GM23338 (cell line): ENCODE measurements at regions not wholly inside any gene's neighbourhood (a gene's known extent, or its start where the extent isn't known, plus 50 kb on each side); places are given as distances from the start of the nearest gene placed in this dataset.

ENCODE experiments used
- CREB1 ChIP-seq: fragments of 250-450 bp; sonication (Bioruptor Pico); IDR thresholded peaks from 2 replicates; pipeline ENCODE4 v1.5.0; 2020; ENCODE audit warnings: low read depth, mild to moderate bottlenecking, moderate library complexity
- CTCF ChIP-seq, 2 experiments: fragments of 200-600 bp in 1 of 2; sonication (generic) in 1 of 2; conservative IDR thresholded peaks; 2 replicates each; pipeline versions ENCODE4 v1.5.1 to v1.6.1; 2016 to 2017; ENCODE audit warnings: antibody characterized with exemption in 2 of 2, low read depth in 2 of 2, mild to moderate bottlenecking in 2 of 2, moderate library complexity in 1 of 2
- ETS1 ChIP-seq: IDR thresholded peaks from 2 replicates; pipeline ENCODE4 v1.6.1; 2016; ENCODE audit warnings: antibody characterized with exemption
- EZH2 ChIP-seq: fragments of 200-600 bp; sonication (generic); IDR thresholded peaks from one replicate; pipeline ENCODE4 v1.8.0; 2017; ENCODE audit warnings: antibody characterized with exemption, mild to moderate bottlenecking, low read depth; ENCODE audit not compliant: unreplicated experiment
- EZH2phosphoT487 ChIP-seq: fragments of 200-600 bp; sonication (generic); IDR thresholded peaks from one replicate; pipeline ENCODE4 v1.8.1; 2018; ENCODE audit warnings: antibody characterized with exemption; ENCODE audit not compliant: unreplicated experiment
- JUNB ChIP-seq: IDR thresholded peaks from one replicate; pipeline ENCODE4 v1.6.1; 2016; ENCODE audit warnings: antibody characterized with exemption; ENCODE audit not compliant: unreplicated experiment
- NANOG ChIP-seq: IDR thresholded peaks from 2 replicates; pipeline ENCODE4 v1.6.1; 2016; ENCODE audit warnings: antibody characterized with exemption, borderline replicate concordance
- POLR2AphosphoS5 ChIP-seq: IDR thresholded peaks from 2 replicates; pipeline ENCODE4 v1.6.1; 2016; ENCODE audit warnings: antibody characterized with exemption, low read depth
- STAT1 ChIP-seq: IDR thresholded peaks from one replicate; pipeline ENCODE4 v1.6.1; 2016; ENCODE audit warnings: antibody characterized with exemption; ENCODE audit not compliant: unreplicated experiment
- ZNF331 ChIP-seq: fragments of 250-450 bp; sonication (Bioruptor Pico); IDR thresholded peaks from 2 replicates; pipeline ENCODE4 v1.5.0; 2020; ENCODE audit warnings: low read depth, mild to moderate bottlenecking, moderate library complexity
- TF ChIP-seq, protein P1 (sequence below): IDR thresholded peaks from one replicate; pipeline ENCODE4 v1.6.1; 2018; ENCODE audit warnings: antibody characterized with exemption; ENCODE audit not compliant: unreplicated experiment

DNA sequence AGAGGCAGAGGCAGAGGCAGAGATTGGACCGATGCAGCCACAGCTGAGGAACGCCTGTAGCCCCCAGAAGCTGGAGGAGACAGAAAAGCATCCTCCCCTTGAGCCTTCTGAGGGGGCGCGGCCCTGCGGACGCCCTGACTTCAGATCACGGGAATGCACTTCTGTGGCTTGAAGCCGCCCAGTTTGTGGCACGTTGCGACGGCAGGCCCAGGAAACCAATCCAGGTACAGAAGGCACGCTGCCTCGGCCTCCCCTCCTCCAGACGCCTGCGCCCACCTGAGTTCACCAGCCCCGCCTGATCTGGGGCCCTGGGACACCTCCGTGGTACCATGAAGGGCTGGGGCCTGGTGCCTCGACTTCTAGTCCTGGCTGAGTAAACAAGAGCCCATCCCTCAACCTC, 82.0 kb downstream of the NCOR2 start:
- TF ChIP-seq CTCF (conservative IDR thresholded peaks at IDR 0.05; ENCODE audit: low read depth in 2 of 2) (no peak), POLR2AphosphoS5 (no peak), EZH2phosphoT487 (no peak), EZH2 (no peak), JUNB (no peak), CREB1 (no peak), ETS1 (no peak), STAT1 (no peak), NANOG (no peak), ZNF331 (CRISPR knock-in tag) (no peak)
- TF ChIP-seq, protein P1, sequence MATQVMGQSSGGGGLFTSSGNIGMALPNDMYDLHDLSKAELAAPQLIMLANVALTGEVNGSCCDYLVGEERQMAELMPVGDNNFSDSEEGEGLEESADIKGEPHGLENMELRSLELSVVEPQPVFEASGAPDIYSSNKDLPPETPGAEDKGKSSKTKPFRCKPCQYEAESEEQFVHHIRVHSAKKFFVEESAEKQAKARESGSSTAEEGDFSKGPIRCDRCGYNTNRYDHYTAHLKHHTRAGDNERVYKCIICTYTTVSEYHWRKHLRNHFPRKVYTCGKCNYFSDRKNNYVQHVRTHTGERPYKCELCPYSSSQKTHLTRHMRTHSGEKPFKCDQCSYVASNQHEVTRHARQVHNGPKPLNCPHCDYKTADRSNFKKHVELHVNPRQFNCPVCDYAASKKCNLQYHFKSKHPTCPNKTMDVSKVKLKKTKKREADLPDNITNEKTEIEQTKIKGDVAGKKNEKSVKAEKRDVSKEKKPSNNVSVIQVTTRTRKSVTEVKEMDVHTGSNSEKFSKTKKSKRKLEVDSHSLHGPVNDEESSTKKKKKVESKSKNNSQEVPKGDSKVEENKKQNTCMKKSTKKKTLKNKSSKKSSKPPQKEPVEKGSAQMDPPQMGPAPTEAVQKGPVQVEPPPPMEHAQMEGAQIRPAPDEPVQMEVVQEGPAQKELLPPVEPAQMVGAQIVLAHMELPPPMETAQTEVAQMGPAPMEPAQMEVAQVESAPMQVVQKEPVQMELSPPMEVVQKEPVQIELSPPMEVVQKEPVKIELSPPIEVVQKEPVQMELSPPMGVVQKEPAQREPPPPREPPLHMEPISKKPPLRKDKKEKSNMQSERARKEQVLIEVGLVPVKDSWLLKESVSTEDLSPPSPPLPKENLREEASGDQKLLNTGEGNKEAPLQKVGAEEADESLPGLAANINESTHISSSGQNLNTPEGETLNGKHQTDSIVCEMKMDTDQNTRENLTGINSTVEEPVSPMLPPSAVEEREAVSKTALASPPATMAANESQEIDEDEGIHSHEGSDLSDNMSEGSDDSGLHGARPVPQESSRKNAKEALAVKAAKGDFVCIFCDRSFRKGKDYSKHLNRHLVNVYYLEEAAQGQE = no peak
